H9 (cell line): ENCODE measurements at regions not wholly inside any gene's neighbourhood (a gene's known extent, or its start where the extent isn't known, plus 50 kb on each side); places are given as distances from the start of the nearest gene placed in this dataset.

Experiments
- DNase-seq: peaks from one replicate; pipeline ENCODE4 v3.0.0-alpha.2; 2017
- H2AFZ ChIP-seq: one replicate; pipeline ENCODE4 v1.6.1; 2013; ENCODE audit warnings: mild to moderate bottlenecking, low read length, control low read depth, moderate library complexity
- H2AK5ac ChIP-seq: 2 replicates; pipeline ENCODE4 v1.6.1; 2013; ENCODE audit warnings: low read length, control low read depth, mixed read lengths; ENCODE audit not compliant: insufficient read length
- H2BK120ac ChIP-seq: one replicate; pipeline ENCODE4 v1.6.1; 2013; ENCODE audit warnings: low read depth, mild to moderate bottlenecking, low read length, control low read depth, inconsistent platforms; ENCODE audit not compliant: poor library complexity, severe bottlenecking
- H2BK12ac ChIP-seq: 2 replicates; pipeline ENCODE4 v1.6.1; 2013; ENCODE audit warnings: low read length, control low read depth, mixed read lengths, low read depth; ENCODE audit not compliant: insufficient read length
- H2BK15ac ChIP-seq: 2 replicates; pipeline ENCODE4 v1.6.1; 2013; ENCODE audit warnings: low read depth, low read length, control low read depth
- H2BK20ac ChIP-seq: one replicate; pipeline ENCODE4 v1.6.1; 2013; ENCODE audit warnings: low read depth, mild to moderate bottlenecking, low read length, control low read depth, inconsistent platforms; ENCODE audit not compliant: poor library complexity, severe bottlenecking
- H2BK5ac ChIP-seq: 2 replicates; pipeline ENCODE4 v1.6.1; 2013; ENCODE audit warnings: low read length, control low read depth, mixed read lengths; ENCODE audit not compliant: insufficient read length
- H3K14ac ChIP-seq: 2 replicates; pipeline ENCODE4 v1.6.1; 2013; ENCODE audit warnings: low read length, control low read depth; ENCODE audit not compliant: insufficient read depth
- H3K18ac ChIP-seq: 2 replicates; pipeline ENCODE4 v1.6.1; 2013; ENCODE audit warnings: low read depth, mild to moderate bottlenecking, mixed read lengths, low read length, control low read depth; ENCODE audit not compliant: insufficient read length
- H3K23ac ChIP-seq: 2 replicates; pipeline ENCODE4 v1.6.1; 2013; ENCODE audit warnings: low read length, control low read depth, mixed read lengths, low read depth; ENCODE audit not compliant: insufficient read length
- H3K23me2 ChIP-seq: 2 replicates; pipeline ENCODE4 v1.6.1; 2013; ENCODE audit warnings: low read depth, mild to moderate bottlenecking, mixed read lengths, low read length, control low read depth; ENCODE audit not compliant: insufficient read length, poor library complexity, severe bottlenecking
- H3K27ac ChIP-seq: 2 replicates; pipeline ENCODE4 v1.5.1; 2013; ENCODE audit warnings: low read length, control low read depth, mixed read lengths, low read depth; ENCODE audit not compliant: insufficient read length
- H3K27me3 ChIP-seq: 2 replicates; pipeline ENCODE4 v1.6.1; 2013; ENCODE audit warnings: low read length, control low read depth, inconsistent platforms; ENCODE audit not compliant: insufficient read depth
- H3K4ac ChIP-seq: 2 replicates; pipeline ENCODE4 v1.6.1; 2013; ENCODE audit warnings: low read depth, mild to moderate bottlenecking, control low read depth, inconsistent platforms, low read length, moderate library complexity
- H3K4me1 ChIP-seq: 2 replicates; pipeline ENCODE4 v1.6.1; 2013; ENCODE audit warnings: low read length, control low read depth, inconsistent platforms; ENCODE audit not compliant: insufficient read depth
- H3K4me2 ChIP-seq: 2 replicates; pipeline ENCODE4 v1.6.1; 2013; ENCODE audit warnings: low read length, control low read depth, mixed read lengths; ENCODE audit not compliant: insufficient read length, insufficient read depth
- H3K56ac ChIP-seq: 2 replicates; pipeline ENCODE4 v1.6.1; 2013; ENCODE audit warnings: low read depth, mild to moderate bottlenecking, mixed read lengths, low read length, control low read depth; ENCODE audit not compliant: insufficient read length
- H3K79me1 ChIP-seq: 2 replicates; pipeline ENCODE4 v1.6.1; 2013; ENCODE audit warnings: low read depth, mild to moderate bottlenecking, moderate library complexity, low read length, control low read depth, inconsistent platforms; ENCODE audit not compliant: insufficient read depth, poor library complexity, severe bottlenecking
- H3K79me2 ChIP-seq: 2 replicates; pipeline ENCODE4 v1.6.1; 2013; ENCODE audit warnings: low read length, control low read depth, inconsistent platforms; ENCODE audit not compliant: insufficient read depth
- H3K9ac ChIP-seq: 2 replicates; pipeline ENCODE4 v1.6.1; 2013; ENCODE audit warnings: low read length, control low read depth, mixed read lengths; ENCODE audit not compliant: insufficient read length; ENCODE audit errors: extremely low read depth
- H3K9me3 ChIP-seq: one replicate; pipeline ENCODE4 v1.6.1; 2013; ENCODE audit warnings: low read depth, low read length, inconsistent platforms; ENCODE audit not compliant: control insufficient read depth
- H3T11ph ChIP-seq: one replicate; pipeline ENCODE4 v1.6.1; 2013; ENCODE audit warnings: mild to moderate bottlenecking, low read length, control low read depth, inconsistent platforms
- H4K20me1 ChIP-seq: one replicate; pipeline ENCODE4 v1.6.1; 2013; ENCODE audit not compliant: control insufficient read depth, insufficient read length, insufficient read depth
- H4K5ac ChIP-seq: 2 replicates; pipeline ENCODE4 v1.6.1; 2013; ENCODE audit warnings: low read depth, mild to moderate bottlenecking, mixed read lengths, low read length, control low read depth; ENCODE audit not compliant: insufficient read length
- H4K8ac ChIP-seq: replicated peaks from 2 replicates; pipeline ENCODE4 v1.6.1; 2013; ENCODE audit warnings: low read length, control low read depth, mixed read lengths, low read depth; ENCODE audit not compliant: insufficient read length
- H4K91ac ChIP-seq: 2 replicates; pipeline ENCODE4 v1.6.1; 2013; ENCODE audit warnings: low read depth, mild to moderate bottlenecking, moderate library complexity, mixed read lengths, low read length, control low read depth; ENCODE audit not compliant: insufficient read length
- H3K27ac Mint-ChIP-seq, 3 experiments: 2 replicates in 2 of 3; 3 replicates in 1 of 3; pipeline ENCODE4 v1.8.0; 2020 to 2021; ENCODE audit warnings: mixed read lengths in 3 of 3, mild to moderate bottlenecking in 1 of 3, moderate library complexity in 1 of 3
- H3K27me3 Mint-ChIP-seq: 2 replicates; pipeline ENCODE4 v1.8.0; 2021; ENCODE audit warnings: low read depth, mild to moderate bottlenecking, moderate library complexity, mixed read lengths
- H3K36me3 Mint-ChIP-seq, 3 experiments: 2 replicates in 2 of 3; 3 replicates in 1 of 3; pipeline ENCODE4 v1.8.0; 2020 to 2021; ENCODE audit warnings: low read depth in 3 of 3, mixed read lengths in 3 of 3; ENCODE audit not compliant: insufficient read depth in 1 of 3
- H3K4me1 Mint-ChIP-seq, 2 experiments: 2 replicates each; pipeline ENCODE4 v1.8.0; 2020; ENCODE audit warnings: mixed read lengths in 2 of 2
- H3K4me3 Mint-ChIP-seq, 2 experiments: 2 replicates in 1 of 2; 3 replicates in 1 of 2; pipeline ENCODE4 v1.8.0; 2020 to 2021; ENCODE audit warnings: mild to moderate bottlenecking in 2 of 2, mixed read lengths in 2 of 2, moderate library complexity in 1 of 2
- H3K9me3 Mint-ChIP-seq, 2 experiments: 2 replicates in 1 of 2; 3 replicates in 1 of 2; pipeline ENCODE4 v1.8.0; 2020; ENCODE audit warnings: mild to moderate bottlenecking in 2 of 2, mixed read lengths in 2 of 2, moderate library complexity in 1 of 2
- CTCF ChIP-seq: fragments of 200-600 bp; sonication (generic); conservative IDR thresholded peaks from 3 replicates; pipeline ENCODE4 v1.8.0; 2021; ENCODE audit warnings: antibody characterized with exemption, mild to moderate bottlenecking
- WGBS: extraction: QIAGEN DNeasy Blood & Tissue Kit; methylation state at CpG from one replicate; pipeline ENCODE4 v1.1.7; 2013; ENCODE audit warnings: missing lambda C conversion rate, low lambda C conversion rate, mixed read lengths; ENCODE audit not compliant: insufficient read length; ENCODE audit errors: extremely low coverage; 5-methylcytosine and 5-hydroxymethylcytosine counted together

GRCh38 chr5:89372176-89372575 is 489.2 kb upstream of the MEF2C start:
- Histone ChIP-seq H3K27me3 (no peaks in the 10 kb centered on the region), H4K20me1 (no peaks in the 10 kb centered on the region), H2BK15ac (no peak overlapping the region), H3T11ph (no peak overlapping the region), H4K91ac (no peak overlapping the region), H3K18ac (no peak overlapping the region), H3K56ac (no peak overlapping the region), H3K9me3 (no peaks in the 10 kb centered on the region), H2AK5ac (no peak overlapping the region), H3K4ac (no peak overlapping the region), H3K79me1 (no peaks in the 10 kb centered on the region), H3K14ac (no peak overlapping the region), H2AFZ (no peak overlapping the region), H3K4me2 (no peak overlapping the region), H4K5ac (no peak overlapping the region), H2BK12ac (no peak overlapping the region), H4K8ac (no peak overlapping the region), H3K79me2 (no peaks in the 10 kb centered on the region), H2BK5ac (no peak overlapping the region), H3K4me1 (no peaks in the 10 kb centered on the region), H3K23ac (no peak overlapping the region), H2BK20ac (no peak overlapping the region), H2BK120ac (no peak overlapping the region), H3K27ac (no peak overlapping the region), H3K23me2 (no peaks in the 10 kb centered on the region), H3K9ac (no peak overlapping the region)
- Mint-ChIP-seq H3K4me1 (no peaks in the 10 kb centered on the region), H3K27ac (no peak overlapping the region), H3K9me3 (no peaks in the 10 kb centered on the region), H3K27me3 (no peaks in the 10 kb centered on the region), H3K36me3 (no peaks in the 10 kb centered on the region), H3K4me3 (no peak overlapping the region)
- no peak for DNase-seq
- TF ChIP-seq CTCF: no peak
- WGBS: no CpG with 5 or more reads among the region's 1 CpG
